ENCODE measurements at regions not wholly inside any gene's neighbourhood (a gene's known extent, or its start where the extent isn't known, plus 50 kb on each side); places are given as distances from the start of the nearest gene placed in this dataset.

DNA sequence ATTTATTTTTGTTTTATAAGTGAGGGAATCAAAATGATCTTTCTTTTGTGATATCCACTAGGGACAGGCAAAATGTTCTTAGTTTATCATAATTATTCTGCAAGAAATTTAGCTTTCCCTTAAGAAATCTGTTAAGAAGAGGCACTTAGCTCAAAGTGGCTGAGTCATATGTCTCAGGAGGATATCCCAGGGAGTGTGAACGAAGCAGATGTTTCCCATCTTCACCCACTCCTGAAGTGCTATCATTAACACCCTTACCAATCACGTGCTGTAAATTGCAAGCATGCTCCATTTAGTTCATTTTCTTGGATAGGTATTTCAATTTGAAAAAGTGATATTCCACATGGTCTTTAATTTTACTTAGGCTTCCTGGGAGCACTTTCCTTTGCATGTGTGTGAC lies 774.3 kb upstream of the TMEFF2 start (continued):
- TF ChIP-seq, protein P1, sequence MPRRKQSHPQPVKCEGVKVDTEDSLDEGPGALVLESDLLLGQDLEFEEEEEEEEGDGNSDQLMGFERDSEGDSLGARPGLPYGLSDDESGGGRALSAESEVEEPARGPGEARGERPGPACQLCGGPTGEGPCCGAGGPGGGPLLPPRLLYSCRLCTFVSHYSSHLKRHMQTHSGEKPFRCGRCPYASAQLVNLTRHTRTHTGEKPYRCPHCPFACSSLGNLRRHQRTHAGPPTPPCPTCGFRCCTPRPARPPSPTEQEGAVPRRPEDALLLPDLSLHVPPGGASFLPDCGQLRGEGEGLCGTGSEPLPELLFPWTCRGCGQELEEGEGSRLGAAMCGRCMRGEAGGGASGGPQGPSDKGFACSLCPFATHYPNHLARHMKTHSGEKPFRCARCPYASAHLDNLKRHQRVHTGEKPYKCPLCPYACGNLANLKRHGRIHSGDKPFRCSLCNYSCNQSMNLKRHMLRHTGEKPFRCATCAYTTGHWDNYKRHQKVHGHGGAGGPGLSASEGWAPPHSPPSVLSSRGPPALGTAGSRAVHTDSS (CRISPR knock-in tag; conservative IDR thresholded peaks at IDR 0.05), result no peak
- TF ChIP-seq, protein P2, sequence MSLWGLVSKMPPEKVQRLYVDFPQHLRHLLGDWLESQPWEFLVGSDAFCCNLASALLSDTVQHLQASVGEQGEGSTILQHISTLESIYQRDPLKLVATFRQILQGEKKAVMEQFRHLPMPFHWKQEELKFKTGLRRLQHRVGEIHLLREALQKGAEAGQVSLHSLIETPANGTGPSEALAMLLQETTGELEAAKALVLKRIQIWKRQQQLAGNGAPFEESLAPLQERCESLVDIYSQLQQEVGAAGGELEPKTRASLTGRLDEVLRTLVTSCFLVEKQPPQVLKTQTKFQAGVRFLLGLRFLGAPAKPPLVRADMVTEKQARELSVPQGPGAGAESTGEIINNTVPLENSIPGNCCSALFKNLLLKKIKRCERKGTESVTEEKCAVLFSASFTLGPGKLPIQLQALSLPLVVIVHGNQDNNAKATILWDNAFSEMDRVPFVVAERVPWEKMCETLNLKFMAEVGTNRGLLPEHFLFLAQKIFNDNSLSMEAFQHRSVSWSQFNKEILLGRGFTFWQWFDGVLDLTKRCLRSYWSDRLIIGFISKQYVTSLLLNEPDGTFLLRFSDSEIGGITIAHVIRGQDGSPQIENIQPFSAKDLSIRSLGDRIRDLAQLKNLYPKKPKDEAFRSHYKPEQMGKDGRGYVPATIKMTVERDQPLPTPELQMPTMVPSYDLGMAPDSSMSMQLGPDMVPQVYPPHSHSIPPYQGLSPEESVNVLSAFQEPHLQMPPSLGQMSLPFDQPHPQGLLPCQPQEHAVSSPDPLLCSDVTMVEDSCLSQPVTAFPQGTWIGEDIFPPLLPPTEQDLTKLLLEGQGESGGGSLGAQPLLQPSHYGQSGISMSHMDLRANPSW (CRISPR knock-in tag; IDR thresholded peaks at IDR 0.05; ENCODE audit: borderline replicate concordance), result no peak
- no peak for TF ChIP-seq SRSF9 (IDR thresholded peaks at IDR 0.05; ENCODE audit: borderline replicate concordance, insufficient read depth, low read depth, low read length, poor library complexity, severe bottlenecking)
- no peak for TF ChIP-seq RXRA (CRISPR knock-in tag; IDR thresholded peaks at IDR 0.05)
- TF ChIP-seq, protein P3, sequence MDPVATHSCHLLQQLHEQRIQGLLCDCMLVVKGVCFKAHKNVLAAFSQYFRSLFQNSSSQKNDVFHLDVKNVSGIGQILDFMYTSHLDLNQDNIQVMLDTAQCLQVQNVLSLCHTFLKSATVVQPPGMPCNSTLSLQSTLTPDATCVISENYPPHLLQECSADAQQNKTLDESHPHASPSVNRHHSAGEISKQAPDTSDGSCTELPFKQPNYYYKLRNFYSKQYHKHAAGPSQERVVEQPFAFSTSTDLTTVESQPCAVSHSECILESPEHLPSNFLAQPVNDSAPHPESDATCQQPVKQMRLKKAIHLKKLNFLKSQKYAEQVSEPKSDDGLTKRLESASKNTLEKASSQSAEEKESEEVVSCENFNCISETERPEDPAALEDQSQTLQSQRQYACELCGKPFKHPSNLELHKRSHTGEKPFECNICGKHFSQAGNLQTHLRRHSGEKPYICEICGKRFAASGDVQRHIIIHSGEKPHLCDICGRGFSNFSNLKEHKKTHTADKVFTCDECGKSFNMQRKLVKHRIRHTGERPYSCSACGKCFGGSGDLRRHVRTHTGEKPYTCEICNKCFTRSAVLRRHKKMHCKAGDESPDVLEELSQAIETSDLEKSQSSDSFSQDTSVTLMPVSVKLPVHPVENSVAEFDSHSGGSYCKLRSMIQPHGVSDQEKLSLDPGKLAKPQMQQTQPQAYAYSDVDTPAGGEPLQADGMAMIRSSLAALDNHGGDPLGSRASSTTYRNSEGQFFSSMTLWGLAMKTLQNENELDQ (CRISPR knock-in tag; IDR thresholded peaks at IDR 0.05; ENCODE audit: borderline replicate concordance), result no peak
- TF ChIP-seq MXI1 (IDR thresholded peaks at IDR 0.05; ENCODE audit: borderline replicate concordance, low read depth, low read length), result no peak
- TF ChIP-seq PHB2 (IDR thresholded peaks at IDR 0.05; ENCODE audit: partially characterized antibody), result no peak
- TF ChIP-seq ZNF792 (CRISPR knock-in tag; IDR thresholded peaks at IDR 0.05), result no peak
- TF ChIP-seq, protein P4, sequence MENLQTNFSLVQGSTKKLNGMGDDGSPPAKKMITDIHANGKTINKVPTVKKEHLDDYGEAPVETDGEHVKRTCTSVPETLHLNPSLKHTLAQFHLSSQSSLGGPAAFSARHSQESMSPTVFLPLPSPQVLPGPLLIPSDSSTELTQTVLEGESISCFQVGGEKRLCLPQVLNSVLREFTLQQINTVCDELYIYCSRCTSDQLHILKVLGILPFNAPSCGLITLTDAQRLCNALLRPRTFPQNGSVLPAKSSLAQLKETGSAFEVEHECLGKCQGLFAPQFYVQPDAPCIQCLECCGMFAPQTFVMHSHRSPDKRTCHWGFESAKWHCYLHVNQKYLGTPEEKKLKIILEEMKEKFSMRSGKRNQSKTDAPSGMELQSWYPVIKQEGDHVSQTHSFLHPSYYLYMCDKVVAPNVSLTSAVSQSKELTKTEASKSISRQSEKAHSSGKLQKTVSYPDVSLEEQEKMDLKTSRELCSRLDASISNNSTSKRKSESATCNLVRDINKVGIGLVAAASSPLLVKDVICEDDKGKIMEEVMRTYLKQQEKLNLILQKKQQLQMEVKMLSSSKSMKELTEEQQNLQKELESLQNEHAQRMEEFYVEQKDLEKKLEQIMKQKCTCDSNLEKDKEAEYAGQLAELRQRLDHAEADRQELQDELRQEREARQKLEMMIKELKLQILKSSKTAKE (CRISPR knock-in tag; IDR thresholded peaks at IDR 0.05; ENCODE audit: borderline replicate concordance), result no peak
- no peak for TF ChIP-seq HNF4G (IDR thresholded peaks at IDR 0.05; ENCODE audit: borderline replicate concordance, low read depth, low read length)
- no peak for TF ChIP-seq HNF4G (CRISPR knock-in tag; IDR thresholded peaks at IDR 0.05; ENCODE audit: borderline replicate concordance, low read depth)
- no peak for TF ChIP-seq ZNF652 (CRISPR knock-in tag; IDR thresholded peaks at IDR 0.05; ENCODE audit: borderline replicate concordance, low read depth)
